GM13977 (cell line): ENCODE measurements at regions not wholly inside any gene's neighbourhood (a gene's known extent, or its start where the extent isn't known, plus 50 kb on each side); places are given as distances from the start of the nearest gene placed in this dataset.

ENCODE experiments used
- DNase-seq: peaks from one replicate; pipeline ENCODE4 v3.0.0; 2012; ENCODE audit warnings: low spot score
- in situ Hi-C: fragments of 300-500 bp; cut with MboI; formaldehyde crosslinking; loops from one replicate; pipeline ENCODE4 v1.12.0; 2022; ENCODE audit warnings: low sequenced_read_pairs, low pct_unique_long_range_greater_than_20kb, mixed read lengths, inconsistent platforms; ENCODE audit not compliant: unreplicated experiment
- TF ChIP-seq, protein P1 (sequence below): IDR thresholded peaks from 2 replicates; pipeline ENCODE4 v1.5.1; 2012; ENCODE audit warnings: mild to moderate bottlenecking, control low read depth; ENCODE audit not compliant: insufficient read depth; ENCODE audit errors: extremely low read depth, missing control alignments

DNA sequence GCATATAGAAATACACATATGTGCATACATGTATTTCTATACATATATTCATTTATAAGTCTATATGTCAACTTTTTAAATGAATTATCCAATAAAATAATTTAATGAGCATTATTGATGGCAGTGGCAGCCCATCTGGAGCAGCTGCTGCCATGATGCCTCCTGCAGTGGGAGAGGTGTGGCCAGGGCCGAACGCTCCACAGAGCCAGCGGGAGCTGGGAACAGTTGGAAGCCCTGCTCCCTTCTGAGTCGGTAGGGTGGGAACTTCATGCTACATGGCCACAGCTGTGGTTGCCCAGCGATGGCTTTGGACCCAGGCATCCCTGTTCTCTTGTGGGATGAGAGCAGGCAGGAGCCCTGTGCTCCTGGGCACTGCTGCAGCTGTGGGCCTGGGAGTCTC, 812.4 kb upstream of the CTNND2 start:
- in situ Hi-C loops = no loop called here
- TF ChIP-seq, protein P1, sequence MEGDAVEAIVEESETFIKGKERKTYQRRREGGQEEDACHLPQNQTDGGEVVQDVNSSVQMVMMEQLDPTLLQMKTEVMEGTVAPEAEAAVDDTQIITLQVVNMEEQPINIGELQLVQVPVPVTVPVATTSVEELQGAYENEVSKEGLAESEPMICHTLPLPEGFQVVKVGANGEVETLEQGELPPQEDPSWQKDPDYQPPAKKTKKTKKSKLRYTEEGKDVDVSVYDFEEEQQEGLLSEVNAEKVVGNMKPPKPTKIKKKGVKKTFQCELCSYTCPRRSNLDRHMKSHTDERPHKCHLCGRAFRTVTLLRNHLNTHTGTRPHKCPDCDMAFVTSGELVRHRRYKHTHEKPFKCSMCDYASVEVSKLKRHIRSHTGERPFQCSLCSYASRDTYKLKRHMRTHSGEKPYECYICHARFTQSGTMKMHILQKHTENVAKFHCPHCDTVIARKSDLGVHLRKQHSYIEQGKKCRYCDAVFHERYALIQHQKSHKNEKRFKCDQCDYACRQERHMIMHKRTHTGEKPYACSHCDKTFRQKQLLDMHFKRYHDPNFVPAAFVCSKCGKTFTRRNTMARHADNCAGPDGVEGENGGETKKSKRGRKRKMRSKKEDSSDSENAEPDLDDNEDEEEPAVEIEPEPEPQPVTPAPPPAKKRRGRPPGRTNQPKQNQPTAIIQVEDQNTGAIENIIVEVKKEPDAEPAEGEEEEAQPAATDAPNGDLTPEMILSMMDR = no peak
- DNase-seq = no peak

DNA sequence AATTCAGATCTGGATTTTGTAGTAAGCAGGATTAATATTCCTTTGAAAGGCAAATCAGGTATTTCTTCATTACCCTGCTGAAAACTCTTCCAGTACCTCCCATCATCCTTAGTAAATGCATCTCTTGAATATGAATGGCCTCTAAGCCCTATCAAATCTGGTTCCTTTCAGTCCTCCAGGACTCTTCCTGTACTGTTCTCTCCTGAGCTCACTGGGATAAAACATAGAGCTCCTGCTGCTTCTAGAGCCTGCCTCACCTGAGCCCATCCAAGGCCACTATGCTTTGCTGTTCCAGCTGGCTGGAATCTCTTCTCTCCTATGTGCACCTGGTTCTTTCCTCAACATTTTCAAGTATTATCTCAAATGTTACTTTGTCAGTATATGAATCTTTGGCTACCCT, 803.3 kb upstream of the CTNND2 start:
- in situ Hi-C loops = no loop called here
- TF ChIP-seq, protein P1 = no peak
- DNase-seq = no peak

DNA sequence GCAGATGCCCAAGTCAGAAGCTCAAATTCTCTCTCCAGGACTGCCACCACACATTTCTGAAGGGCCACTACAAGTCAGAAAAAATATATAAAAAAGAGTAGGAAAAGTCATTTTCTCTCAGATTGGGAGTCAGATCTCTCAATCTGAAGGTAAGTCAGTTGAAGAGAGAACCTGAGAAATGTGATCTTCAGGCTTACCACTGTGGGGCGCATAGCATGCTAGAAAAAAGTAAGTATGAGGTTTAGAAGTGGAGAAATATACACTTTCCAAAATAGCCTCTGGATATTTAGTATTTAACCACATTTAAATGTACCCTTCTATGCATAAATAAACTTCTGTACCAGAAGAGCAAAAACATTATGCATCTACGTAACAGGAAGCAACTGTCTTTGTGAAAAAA, 800.7 kb upstream of the CTNND2 start:
- TF ChIP-seq, protein P1 = peak; percentile 17
- in situ Hi-C loops = no loop called here
- no peak for DNase-seq

DNA sequence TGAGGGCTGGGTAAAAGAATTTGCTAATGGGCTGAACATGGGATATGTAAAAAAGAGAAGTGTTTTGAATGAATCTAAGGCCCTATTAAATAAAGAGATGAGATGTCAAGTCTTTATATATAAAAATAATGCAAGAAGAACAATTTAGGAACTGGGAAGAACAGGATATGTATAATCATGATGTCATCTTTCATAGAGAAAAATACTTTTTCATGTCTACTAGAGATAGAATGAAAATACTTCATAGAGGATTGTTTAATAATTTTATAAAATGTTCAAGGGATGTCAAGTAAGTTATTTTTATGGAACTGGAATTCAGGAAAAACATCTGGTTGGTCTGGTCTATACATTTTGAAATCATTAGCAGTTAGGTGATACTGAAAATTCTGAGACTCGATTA, 799.0 kb upstream of the CTNND2 start:
- no peak for DNase-seq
- TF ChIP-seq, protein P1 = no peak
- in situ Hi-C loops = no loop called here

DNA sequence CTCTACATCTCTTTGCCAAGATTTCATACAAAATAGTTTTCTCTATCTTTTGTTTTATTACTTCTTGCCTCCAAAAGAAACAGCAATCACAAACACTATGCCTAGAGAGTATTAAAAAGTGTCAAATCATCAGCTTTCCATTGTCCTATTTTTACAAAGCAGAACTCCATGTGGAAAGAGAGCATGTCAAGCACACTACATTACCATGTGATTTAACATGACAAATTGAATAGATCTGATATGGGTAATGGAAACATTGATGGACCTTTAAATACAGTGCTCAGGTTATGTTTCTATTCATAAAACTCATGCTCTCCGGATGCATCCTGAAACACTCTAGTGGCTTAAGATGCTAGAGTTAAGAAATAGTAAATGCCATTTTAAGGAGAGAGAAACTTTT, 791.4 kb upstream of the CTNND2 start:
- in situ Hi-C loops = no loop called here
- DNase-seq = no peak
- TF ChIP-seq, protein P1 = no peak

DNA sequence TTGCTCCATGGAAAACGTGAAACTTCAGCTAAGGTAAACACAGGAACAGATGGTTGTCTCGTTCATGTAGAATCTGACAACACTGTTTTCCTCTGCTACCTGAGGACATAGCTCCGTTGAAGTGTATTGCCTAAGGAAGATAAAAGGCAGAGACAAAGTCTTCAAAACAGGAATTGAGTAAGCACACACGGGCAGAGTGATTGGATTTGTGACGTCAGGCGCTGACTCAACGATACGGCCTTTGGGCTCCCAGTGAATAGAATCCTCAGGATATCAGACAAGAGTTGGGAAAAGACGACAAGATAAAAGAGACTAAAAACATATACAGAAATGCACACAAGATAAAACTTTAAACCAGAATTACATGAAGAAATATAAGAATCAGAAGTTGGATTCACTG, 787.1 kb upstream of the CTNND2 start:
- DNase-seq = no peak
- TF ChIP-seq, protein P1 = no peak
- in situ Hi-C loops = no loop called here

DNA sequence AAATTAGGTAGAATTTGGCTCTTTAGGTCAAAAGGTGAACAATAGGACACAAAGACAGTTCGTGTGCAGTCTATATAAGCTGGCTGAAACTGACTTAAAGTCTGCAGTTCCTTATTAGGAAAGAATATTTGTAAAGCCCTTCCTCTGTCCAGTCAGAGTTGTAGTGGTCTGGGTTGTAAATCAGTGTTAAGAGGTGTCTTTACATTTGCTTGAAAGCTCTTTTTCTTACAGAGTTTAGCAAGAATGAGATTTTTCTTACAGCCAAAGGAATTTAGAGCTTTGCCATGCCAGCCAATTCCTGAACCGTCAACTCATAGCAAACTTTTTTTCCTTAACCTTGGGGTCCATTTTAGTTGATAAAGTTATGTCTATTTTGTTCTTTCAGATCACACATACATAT, 786.1 kb upstream of the CTNND2 start:
- TF ChIP-seq, protein P1 = no peak
- DNase-seq = no peak
- in situ Hi-C loops = no loop called here
